ENCODE measurements at regions not wholly inside any gene's neighbourhood (a gene's known extent, or its start where the extent isn't known, plus 50 kb on each side); places are given as distances from the start of the nearest gene placed in this dataset.

- H2AFZ ChIP-seq (ENCODE audit: low read length) = no peak overlapping the region
- no peak for FAIRE-seq
- TF ChIP-seq ZBTB25 (CRISPR knock-in tag; IDR thresholded peaks at IDR 0.05) (no peak), ZNF724P (CRISPR knock-in tag; IDR thresholded peaks at IDR 0.05; ENCODE audit: borderline replicate concordance) (no peak), ATF2 (CRISPR knock-in tag; IDR thresholded peaks at IDR 0.05) (no peak), JARID2 (CRISPR knock-in tag; IDR thresholded peaks at IDR 0.05; ENCODE audit: insufficient replicate concordance) (no peak), ZNF446 (CRISPR knock-in tag; IDR thresholded peaks at IDR 0.05) (no peak), ZNF841 (CRISPR knock-in tag; IDR thresholded peaks at IDR 0.05; ENCODE audit: borderline replicate concordance) (no peak), MEIS2 (CRISPR knock-in tag; IDR thresholded peaks at IDR 0.05) (no peak), ZFP91 (CRISPR knock-in tag; IDR thresholded peaks at IDR 0.05; ENCODE audit: borderline replicate concordance) (no peak), GMEB2 (CRISPR knock-in tag; IDR thresholded peaks at IDR 0.05; ENCODE audit: low read depth) (no peak), BRF2 (CRISPR knock-in tag; IDR thresholded peaks at IDR 0.05) (no peak), KDM6A (CRISPR knock-in tag; IDR thresholded peaks at IDR 0.05; ENCODE audit: low read depth) (no peak), ZNF18 (CRISPR knock-in tag; IDR thresholded peaks at IDR 0.05; ENCODE audit: insufficient replicate concordance) (no peak), NBN (conservative IDR thresholded peaks at IDR 0.05) (no peak), GFI1 (CRISPR knock-in tag; IDR thresholded peaks at IDR 0.05; ENCODE audit: borderline replicate concordance) (no peak), NR1H2 (CRISPR knock-in tag; IDR thresholded peaks at IDR 0.05; ENCODE audit: borderline replicate concordance, low read depth) (no peak)
- H3K79me2 ChIP-seq (ENCODE audit: insufficient read depth, low read length) = no peaks in the 10 kb centered on the region
- no peak for ATAC-seq
- peaks cover 0 to 8% of the 10 kb centered on the region in 2 experiments; a peak in 2 of 5 replicates for H3K27me3 ChIP-seq (ENCODE audit: control insufficient read depth in 1 of 2, insufficient read depth in 2 of 2, low read length in 2 of 2)
- H3K4me1 ChIP-seq (ENCODE audit: insufficient read depth, low read length) = peaks cover 45% of the 10 kb centered on the region
- H4K20me1 ChIP-seq (ENCODE audit: insufficient read depth, low read length) = no peaks in the 10 kb centered on the region
- DNase-seq (ENCODE audit: low spot score) = no peak
- no peak overlapping the region for H3K9ac ChIP-seq (ENCODE audit: insufficient read depth, low read depth, low read length)
- H3K9me3 ChIP-seq (ENCODE audit: low read length) = no peaks in the 10 kb centered on the region
- H3K4me3 ChIP-seq (replicated peaks in 1 of 3; ENCODE audit: insufficient read depth in 1 of 3, low read depth in 2 of 3, low read length in 3 of 3) = no peak overlapping the region
- ChIA-PET CTCF (ENCODE audit: low intra/inter-chr PET ratio, low total read pairs) (no interaction called here), POLR2A (no interaction called here)
- H3K4me2 ChIP-seq (ENCODE audit: low read depth, low read length) = no peak overlapping the region
- no TSS peak for BruUV-seq (replicated peaks)
- in situ Hi-C loops (cut with HindIII; ENCODE audit: extremely low pct_ligation_motif_present, low pct_unique_long_range_greater_than_20kb) = no loop called here
- no peak overlapping the region for H3K27ac ChIP-seq (ENCODE audit: extremely low read length, insufficient read depth, low read length)
- H3K36me3 ChIP-seq (replicated peaks in 1 of 2; ENCODE audit: control insufficient read depth in 1 of 2, insufficient read depth in 2 of 2, low read length in 2 of 2) = no peaks in the 10 kb centered on the region
- intact Hi-C loops (cut with micrococcal nuclease; ENCODE audit: unreplicated experiment) = no loop called here
- 38% methylated on average over 13 of the region's 13 CpGs for WGBS (ENCODE audit: low lambda C conversion rate)
Observed at GRCh38 chr2:236965021-236965840, 120.5 kb upstream of the COPS8 start.

Data from HepG2 (cell line).